ENCODE measurements at regions not wholly inside any gene's neighbourhood (a gene's known extent, or its start where the extent isn't known, plus 50 kb on each side); places are given as distances from the start of the nearest gene placed in this dataset.

DNA sequence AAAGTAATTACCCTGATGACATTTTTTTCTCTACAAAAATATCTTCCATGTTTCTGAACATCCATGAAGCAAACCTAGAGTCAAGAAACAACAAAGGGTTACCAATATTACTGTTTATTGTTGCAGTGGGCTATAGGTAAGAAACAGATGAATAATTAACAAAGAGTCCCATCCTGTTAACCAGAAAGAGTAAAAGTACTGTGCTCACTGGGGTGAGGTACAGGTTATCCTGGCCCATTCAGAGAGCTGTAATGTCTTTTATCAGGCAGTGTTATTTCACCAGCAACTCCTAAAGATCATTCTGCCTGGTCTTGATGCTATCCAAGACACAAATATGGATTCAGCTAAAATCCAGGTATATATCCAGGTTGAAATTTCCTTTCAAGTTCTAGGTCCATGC is 754.9 kb downstream of the SATB2 start:
- DNase-seq (ENCODE audit: low read depth): no peak

DNA sequence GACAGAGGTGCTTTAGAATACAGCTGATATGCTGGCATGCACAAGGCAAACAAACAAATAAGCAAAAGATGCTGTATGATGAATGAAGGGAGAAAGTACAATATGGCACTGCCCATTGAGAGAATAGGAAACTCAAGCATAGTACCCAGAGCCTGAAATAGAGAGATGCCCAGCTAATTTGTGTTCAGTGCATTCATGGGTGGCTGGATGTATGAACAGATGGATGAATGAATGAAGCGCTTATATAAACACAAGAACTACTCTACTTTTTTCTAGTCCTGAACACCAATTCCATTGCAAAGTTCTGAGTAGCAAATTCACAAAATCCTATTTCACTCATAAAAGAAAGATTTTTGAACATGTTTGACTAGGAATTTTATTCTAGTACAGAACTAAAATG is 756.3 kb downstream of the SATB2 start:
- DNase-seq (ENCODE audit: low read depth): no peak

DNA sequence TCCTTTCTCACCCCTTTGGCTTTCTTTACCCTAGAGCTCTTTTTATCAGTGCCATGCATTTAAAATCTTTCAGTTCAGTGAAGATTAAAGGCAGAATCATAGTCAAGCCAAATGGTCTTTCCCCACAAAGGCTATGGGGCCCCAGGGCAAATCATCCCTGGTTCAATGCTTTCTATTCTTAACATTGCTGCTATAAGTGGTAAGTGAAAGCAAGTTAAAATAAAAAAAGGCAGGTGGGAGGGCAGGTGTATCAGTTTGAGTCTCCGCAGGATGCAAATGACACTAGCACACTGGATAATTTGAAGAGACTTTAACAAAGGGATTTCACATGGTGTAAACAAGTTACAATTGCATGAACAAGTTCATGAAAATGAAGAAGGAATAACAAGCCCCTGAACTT is 757.4 kb downstream of the SATB2 start:
- no peak for DNase-seq (ENCODE audit: low read depth)

DNA sequence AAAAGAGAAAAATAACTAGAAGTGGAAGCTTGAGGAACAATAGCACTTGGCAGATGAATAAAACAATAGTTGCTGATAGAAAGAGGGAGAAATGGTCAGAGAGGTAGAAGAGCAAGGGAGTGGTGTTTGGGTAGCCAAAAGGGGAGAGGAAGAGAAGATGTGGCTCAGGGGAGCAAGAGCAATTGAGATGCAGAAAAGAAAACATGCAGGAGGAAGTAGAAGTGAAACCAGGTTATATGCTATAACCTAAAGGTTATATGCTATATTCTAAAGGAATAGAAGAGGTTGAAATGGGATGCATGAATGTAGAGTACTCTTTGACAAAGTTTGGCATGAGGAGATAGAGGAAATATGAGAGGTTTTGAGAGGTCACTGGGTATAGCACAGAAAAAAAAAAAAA is 759.5 kb downstream of the SATB2 start:
- no peak for DNase-seq (ENCODE audit: low read depth)

DNA sequence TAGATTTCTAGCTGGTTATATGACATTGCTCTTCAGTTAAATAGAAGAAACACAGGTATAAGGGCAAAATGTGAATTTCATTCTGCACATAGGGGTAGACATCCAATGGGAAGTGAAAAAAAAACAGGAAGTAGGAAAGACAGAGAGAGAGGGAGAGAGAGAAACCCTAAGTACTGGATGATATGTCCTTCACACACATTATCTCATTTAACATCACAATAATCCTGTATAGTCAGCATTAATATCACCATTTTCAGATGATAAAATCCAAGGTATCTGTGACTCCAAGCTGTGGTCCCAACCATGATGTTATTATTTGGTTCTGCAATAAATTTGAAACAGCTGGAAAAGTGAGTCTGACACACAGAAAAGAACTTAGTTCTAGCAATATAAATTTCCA is 759.9 kb downstream of the SATB2 start:
- no peak for DNase-seq (ENCODE audit: low read depth)

DNA sequence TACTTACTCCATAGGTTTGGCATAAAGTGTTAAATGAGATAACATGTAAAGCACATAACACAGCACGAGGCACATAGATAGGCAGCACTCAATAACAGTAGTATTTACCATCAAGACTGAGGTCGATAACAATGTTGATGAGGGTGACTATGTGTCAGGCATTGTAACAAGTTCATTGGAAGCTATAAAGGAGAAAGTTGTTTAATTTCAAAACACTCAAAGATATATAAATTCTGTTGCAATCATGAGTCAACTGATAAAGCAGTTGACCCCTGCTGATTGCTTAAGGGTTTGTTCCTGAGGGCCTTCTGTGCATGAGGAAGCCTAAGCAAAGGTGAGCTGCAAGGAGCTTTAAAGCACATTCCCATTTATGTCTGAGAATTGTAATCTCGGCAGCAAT is 760.5 kb downstream of the SATB2 start:
- DNase-seq (ENCODE audit: low read depth): no peak

DNA sequence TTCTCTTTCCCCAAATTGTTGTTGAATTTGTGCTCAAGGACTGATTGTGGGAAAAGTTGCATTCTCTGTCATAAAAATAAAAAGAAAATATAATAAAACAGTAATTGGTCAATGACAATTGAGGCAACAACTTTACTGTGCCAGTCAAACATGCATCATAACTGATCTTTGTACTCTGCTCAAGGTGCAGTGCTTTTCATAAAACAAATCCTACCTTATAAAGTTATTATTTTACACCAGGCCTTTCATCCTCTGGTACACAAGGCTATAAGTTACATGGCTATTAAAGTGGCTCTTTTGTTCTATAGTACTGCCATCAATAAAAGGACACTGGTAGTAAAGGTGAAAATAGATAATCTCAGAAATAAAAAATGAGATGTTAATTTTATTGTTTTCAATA is 761.9 kb downstream of the SATB2 start:
- no peak for DNase-seq (ENCODE audit: low read depth)

DNA sequence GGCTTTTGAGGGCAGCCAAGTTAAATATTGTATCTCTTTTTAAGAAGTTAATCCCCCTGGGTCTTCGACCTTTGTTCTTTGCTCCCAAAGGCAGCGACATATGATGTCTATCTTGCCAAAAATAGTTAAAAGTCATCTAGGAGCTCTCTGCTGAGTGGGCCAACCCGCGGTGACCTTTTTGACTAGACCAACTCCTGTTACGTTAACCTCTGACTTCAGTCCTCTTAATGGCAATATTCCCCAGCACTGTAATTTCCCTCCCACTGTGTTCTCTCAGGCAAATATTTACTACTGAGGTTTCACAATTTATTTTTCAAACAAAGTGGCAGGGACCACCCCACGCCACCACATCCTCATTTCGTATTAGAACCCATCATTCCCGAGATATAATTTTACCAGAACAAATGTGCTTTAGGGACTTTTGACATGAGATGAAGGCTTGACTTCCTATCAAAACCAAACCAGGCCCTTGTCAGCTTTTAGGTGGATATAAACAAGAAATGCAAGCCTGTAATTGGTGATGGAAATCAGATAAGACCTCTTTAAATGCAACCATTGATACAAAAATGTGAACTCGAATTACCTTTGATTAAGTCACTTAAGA is 764.7 kb downstream of the SATB2 start:
- no peak for DNase-seq (ENCODE audit: low read depth)

DNA sequence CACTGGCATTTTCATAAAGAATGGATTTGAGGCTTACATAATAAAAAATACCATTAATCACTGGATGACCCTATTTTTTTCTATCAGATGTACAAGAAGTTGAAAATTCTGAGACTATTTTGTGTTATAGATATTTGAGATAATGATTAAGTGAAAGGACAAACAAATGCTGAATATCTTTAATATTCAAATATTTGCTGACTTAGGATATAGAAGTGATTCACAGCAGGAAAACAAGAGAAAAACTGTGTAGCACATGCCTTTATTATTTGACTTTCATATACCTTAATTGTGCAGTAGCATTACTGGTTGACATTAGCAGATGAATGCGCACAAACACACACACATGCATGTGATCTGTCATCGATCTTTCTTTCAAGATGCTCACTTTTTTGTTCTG is 766.5 kb downstream of the SATB2 start:
- DNase-seq (ENCODE audit: low read depth): no peak

DNA sequence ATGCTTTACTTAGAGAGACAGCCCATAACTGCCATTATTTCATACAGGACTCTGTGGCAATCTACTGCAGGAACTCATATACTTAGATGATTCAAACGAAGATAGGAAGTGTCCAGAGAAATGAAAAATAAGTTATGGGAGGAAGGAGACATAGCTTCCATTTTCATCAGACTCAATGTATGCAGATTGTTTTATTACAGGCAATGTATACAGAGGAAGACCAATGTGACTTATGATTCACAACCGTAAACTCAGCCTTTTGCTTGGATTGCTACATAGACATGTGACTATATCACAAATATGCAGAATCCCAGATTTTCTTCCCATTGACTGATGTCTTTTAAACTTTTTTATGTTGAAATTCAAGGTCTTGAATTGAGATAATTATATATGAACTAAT is 793.4 kb downstream of the SATB2 start:
- DNase-seq (ENCODE audit: low read depth): no peak

DNA sequence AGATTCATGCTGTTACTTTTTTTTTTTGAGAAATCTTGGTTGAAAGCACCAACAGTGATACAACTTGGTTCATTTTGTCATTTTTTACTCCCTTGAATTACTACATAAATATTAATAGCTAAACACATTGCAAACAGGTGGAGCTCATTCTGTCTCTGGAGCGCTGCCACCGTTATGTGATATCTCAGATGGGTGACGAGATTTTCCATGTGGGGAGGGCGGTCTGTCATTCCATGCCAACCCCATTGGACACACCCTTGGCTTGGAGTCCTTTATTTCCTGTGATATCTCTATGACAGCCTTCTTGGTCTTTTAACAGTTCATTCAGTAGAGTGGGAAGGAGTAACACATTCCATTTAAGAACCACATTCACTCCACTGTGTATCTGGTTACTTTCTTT is 794.8 kb downstream of the SATB2 start:
- DNase-seq (ENCODE audit: low read depth): no peak

DNA sequence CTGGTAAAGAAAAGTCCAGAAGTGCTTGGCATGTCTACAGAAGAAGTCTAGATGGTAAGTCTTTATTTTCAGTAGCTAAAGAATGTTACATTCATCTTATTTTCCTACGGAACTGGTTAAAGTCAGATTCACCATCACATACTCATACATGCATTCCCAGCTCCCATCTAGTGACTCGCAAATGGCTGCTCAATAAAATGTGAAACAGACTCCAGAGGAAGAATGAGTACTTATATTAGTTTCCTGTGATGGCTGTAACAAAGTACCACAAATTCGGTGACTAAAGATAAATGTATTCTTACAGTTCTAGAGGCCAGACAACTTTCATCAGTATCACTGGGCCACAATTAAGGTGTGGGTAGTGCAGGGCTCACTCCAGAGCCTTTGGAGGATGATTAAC is 797.2 kb downstream of the SATB2 start:
- no peak for DNase-seq (ENCODE audit: low read depth)

DNA sequence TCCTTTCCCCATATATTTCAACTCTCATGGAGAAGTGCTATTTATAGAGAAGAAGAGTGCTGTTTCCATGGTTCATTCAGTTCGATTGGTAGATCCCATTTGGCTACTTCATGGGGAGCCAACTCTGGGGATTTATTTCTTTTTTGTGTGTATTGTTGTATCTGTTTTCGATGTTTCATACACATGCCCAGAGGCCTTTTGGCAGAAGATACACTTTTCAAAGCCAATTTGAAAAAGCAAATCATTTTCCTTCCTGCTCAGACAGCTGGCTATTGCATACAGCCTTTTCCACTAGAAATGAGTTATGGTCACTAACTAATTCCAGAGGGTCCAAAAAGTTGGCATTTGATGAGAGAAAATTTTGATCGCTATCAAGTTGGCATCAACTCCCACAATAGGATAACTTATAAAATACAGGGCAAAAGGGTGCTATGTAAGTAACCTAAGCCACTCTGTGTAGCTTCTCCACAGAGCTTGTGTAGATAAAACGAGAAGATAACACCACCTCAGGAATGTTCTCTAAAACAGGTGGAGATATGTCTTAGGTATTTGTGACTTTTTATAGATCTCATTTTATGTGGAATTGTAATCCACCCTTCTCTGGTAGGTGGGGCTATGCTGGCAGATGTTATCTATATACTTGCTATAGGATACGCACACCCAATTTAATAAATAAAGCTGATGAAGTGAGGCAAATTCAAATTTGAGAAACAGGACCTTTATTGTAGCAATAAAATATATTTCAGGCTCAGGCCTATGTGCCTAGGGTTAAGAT is 798.5 kb downstream of the SATB2 start:
- DNase-seq (ENCODE audit: low read depth): no peak

DNA sequence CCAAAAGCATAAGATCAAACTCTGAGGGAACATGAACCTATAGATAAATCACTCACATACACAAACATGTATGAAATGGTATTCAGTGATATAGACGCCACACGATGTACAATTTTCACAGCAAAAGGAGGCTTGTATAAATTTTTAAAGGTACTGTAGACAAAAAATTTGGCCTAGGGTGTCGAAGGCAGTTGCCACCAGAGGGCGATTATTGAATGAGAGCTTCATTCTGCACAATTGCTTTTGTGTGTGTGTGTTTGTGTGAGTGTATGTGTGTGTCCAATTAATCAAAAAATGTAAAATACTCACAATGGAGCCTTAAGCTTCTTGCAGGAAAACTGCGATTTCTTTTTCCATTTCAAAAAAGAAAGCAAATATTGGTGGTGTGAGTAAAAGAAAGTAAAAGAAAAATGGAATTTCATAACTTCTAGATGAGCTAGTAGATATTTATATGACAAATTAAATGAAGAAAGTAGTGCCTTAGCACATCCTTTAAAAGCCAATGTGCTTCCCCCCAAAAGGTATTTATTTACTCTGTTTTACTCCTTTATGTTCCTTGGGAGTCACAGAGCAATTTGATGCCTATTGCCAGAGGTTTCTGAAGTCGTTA is 800.1 kb downstream of the SATB2 start:
- DNase-seq (ENCODE audit: low read depth): no peak

DNA sequence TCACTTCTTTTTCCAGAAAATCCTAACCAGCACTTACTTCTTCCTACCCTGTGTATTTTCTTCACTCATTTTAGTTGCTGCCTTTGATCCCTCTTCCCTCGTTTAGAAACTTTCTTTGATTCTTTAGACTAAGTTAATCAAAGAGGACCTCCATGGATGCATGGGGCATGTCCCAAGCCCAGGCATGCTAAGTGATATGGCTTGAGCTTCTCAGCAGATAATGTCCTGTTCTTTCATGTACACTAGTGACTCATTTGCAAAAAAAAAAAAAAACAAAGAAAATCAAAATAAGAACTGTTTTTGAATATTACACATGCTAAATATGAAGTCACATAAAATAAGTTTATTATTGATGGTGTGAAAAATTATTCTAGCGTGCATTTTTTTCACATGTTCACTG is 800.9 kb downstream of the SATB2 start:
- DNase-seq (ENCODE audit: low read depth): no peak

DNA sequence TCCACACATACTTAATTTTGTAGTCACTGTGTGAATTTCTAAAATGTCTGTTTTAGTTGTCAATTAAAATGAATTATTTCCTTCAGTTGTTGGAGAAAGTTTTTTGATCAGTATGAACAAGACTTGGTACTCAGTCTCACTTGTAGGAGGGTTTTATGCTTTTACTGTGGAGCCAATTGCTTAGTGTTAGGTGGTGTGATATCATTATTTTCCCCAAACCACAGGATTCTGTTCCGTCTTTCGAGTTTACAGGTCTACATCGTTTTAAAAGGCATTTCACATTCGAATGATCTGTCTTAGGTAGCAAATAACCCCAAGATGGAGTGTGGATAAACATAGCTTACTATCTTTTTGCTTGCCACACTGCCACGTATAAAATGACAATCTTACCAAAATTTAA is 803.1 kb downstream of the SATB2 start:
- DNase-seq (ENCODE audit: low read depth): no peak

DNA sequence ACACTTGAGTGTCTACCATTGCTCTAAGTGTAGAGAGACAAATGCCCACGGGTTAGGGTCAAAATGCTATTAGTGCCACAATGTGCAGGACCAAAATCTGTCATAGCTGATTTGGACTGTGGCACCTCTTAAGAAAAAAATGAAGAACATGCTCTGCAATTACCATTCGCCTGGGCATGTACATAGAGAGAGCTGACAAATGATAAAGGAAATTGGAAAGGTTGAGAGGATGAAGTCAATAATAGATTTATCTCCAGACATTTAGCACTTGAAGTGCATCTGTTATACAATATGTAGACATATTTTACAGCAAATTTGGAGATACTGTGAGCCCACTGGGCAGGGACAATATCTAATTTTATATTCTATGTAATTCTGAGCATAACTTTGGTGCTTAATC is 804.4 kb downstream of the SATB2 start:
- no peak for DNase-seq (ENCODE audit: low read depth)

DNA sequence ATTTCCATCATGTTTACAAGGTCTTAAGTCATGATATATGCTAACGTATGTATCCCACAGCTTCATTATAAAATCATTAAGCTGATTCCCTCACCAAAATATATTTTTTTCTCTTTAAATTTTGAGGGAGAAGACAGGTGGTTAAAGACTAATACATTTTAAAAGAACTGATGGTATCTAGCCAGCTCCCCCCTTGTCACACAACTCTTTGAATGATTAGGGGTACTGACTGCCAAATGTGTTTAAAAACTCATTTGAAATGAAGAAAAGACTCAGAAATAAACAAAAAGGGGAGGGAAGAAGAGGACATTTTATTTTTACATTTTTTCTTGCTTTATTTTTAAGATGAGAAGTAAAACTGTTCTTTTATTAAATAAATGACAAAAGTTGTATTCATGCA is 805.3 kb downstream of the SATB2 start:
- DNase-seq (ENCODE audit: low read depth): no peak

DNA sequence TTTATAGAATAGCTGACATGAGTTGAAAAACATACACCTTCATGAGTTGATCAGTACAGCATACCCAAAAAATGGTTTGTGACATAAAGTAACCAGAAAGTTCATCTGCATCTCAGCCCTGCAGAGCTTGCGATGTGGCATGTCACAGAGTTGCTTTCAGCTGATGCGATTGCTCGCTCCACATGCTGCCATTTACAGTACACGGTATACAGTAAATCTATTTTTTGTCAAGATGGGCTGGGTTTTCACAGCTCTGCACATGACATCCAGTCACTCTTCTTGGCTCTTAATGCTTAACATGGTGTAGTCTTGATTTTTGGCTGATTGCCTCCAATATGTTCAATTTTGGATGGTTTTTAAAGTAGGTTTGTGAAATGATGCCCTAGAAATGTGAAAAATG is 811.9 kb downstream of the SATB2 start:
- no peak for DNase-seq (ENCODE audit: low read depth)

DNA sequence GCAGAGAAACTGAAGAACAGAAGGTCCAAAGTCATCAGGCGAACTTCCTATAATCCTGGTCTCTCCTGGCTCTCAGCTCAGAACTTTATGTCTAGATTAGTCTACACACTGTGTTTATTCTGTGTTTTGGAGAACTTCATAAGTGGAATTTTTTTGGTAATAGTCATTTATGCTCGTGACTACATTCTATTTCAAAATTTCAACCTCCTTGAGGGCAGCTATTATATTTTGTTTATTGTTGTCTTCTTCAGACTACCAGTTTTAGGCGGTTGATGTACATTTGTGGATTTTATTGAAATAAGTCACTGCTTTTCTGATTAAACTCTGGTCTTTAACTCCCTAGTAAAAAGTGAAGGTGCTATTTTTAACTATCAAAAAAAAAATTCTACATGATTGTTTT is 816.6 kb downstream of the SATB2 start:
- no peak for DNase-seq (ENCODE audit: low read depth)

DNA sequence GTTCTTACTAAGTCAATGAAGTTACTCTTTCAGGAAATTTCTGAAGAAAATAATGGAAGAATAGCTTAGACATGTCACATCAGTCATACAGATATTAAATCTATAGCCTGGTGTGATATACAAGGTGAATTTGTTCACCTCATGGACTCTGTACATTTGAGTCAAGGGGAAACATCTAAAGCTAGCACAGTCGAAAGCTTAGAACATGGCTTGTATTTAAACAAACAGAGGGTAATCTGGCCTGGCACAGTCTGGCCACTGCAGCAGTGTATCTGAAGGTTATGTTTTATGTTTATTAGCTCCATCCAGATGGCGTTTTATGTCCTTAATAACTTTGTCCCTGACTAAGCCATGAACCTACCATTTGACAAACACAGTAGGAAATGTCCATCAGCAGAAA is 817.3 kb downstream of the SATB2 start:
- DNase-seq (ENCODE audit: low read depth): no peak

DNA sequence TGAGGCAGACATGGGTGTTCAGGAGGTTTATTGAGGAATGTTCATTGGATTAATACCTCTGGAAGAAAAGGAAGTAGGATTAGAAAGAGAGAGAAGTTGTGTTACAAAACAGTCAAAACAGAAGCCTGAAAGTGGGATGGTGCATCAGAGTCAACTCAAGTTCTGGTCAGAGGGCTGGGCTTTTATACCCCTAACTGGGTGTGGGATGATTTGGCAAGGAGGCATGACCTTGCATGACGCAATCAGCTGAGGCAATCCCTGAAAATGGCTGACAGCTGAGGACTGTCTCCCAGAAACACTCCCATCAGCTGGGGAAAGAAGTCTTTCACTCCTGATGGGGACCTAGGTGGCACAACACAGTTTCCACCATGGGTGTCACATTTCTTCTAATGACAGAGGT is 818.2 kb downstream of the SATB2 start:
- no peak for DNase-seq (ENCODE audit: low read depth)

DNA sequence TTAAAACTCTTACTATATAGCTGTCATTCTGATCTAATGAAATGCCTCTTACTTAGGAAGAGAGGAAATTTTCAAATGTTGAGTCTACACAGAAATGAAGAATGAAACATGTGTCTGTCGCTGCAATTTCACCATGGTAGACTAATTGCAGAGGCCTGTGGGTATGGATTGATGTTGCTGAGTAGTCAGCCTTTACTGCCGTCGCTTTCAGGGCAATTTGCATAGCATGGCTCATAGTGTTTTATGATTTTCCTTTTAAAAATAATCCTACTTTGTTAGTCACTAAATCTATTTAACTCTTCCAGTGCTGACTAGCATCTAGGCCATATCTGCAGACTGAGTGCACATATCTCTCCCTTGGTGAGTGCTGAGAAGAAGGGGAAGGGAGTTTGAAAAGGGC is 819.2 kb downstream of the SATB2 start:
- DNase-seq (ENCODE audit: low read depth): no peak

DNA sequence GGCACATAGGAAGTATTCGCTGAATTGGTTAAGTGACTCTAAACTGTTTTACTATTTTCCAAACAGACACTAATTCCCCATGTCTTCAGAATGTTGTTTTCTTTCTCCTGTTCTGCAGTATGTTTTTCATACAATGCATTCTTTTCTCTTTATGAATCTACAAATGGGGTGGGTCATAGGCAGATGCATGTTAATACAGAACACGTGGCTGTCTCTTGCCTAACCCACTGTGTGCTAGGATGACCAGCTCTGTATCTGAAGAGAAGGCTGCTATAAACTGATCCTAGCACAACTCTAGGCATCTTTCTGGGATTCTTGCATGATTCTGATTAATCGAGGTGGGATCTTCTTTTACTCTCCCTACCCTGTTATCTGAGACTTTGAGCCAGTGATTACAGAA is 826.0 kb downstream of the PLCL1 start:
- no peak for DNase-seq (ENCODE audit: low read depth)

Measured in T follicular helper cell (primary cell).